HUES64 (cell line): ENCODE measurements at regions not wholly inside any gene's neighbourhood (a gene's known extent, or its start where the extent isn't known, plus 50 kb on each side); places are given as distances from the start of the nearest gene placed in this dataset.
"Not testable (repeated sequence)": the region's sequence is repeated elsewhere in the genome, so short reads cannot be mapped to it uniquely, and the experiment has no call there.

Experiments used
- H3K27ac ChIP-seq: 2 replicates; pipeline ENCODE4 v1.7.0; 2013; ENCODE audit warnings: low read depth, low read length, inconsistent platforms
- H3K27me3 ChIP-seq: 2 replicates; pipeline ENCODE4 v1.6.1; 2013; ENCODE audit warnings: mild to moderate bottlenecking, low read length; ENCODE audit not compliant: insufficient read depth
- H3K36me3 ChIP-seq: 2 replicates; pipeline ENCODE4 v1.6.1; 2013; ENCODE audit warnings: mild to moderate bottlenecking, low read length; ENCODE audit not compliant: insufficient read depth
- H3K4me1 ChIP-seq: 2 replicates; pipeline ENCODE4 v1.6.1; 2013; ENCODE audit warnings: mild to moderate bottlenecking, low read length, moderate library complexity; ENCODE audit not compliant: insufficient read depth
- H3K4me3 ChIP-seq: 2 replicates; pipeline ENCODE4 v1.5.1; 2013; ENCODE audit warnings: mild to moderate bottlenecking, low read length, moderate library complexity
- H3K9ac ChIP-seq: 2 replicates; pipeline ENCODE4 v1.6.1; 2013; ENCODE audit warnings: mild to moderate bottlenecking, low read depth, low read length
- H3K9me3 ChIP-seq: 2 replicates; pipeline ENCODE4 v1.6.1; 2013; ENCODE audit warnings: low read depth, low read length; ENCODE audit not compliant: insufficient read depth
- WGBS: fragments of 150-250, 120-280 bp; methylation state at CpG from one replicate; pipeline ENCODE4 v1.1.7; 2013; ENCODE audit warnings: missing lambda C conversion rate; 5-methylcytosine and 5-hydroxymethylcytosine counted together

DNA sequence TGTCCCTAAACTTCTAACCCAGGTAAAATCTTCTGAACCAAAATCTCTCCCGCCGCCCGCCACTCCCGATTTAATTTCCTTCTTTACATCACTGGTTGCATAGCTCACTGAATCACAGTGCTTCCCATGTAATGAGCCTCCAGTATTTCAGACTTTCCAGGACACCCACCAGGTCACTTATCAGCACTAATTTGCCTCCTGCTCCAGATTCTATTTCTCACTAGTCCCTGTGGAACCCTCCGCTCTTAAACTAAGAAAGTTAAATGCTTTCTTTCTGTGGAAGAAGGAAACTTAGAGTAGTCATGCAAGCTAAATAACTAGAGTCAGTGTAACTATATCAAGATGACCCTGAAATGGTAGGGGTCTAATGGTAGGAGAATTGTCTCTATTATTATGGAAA, 106.6 kb upstream of the OPCML start:
- WGBS, result 96% methylated on average over 5 of the region's 5 CpGs
- no peak overlapping the region for H3K9ac ChIP-seq
- no peak overlapping the region for H3K4me3 ChIP-seq
- no peaks in the 10 kb centered on the region for H3K9me3 ChIP-seq
- H3K4me1 ChIP-seq, result peaks cover 20% of the 10 kb centered on the region
- H3K27ac ChIP-seq, result no peak overlapping the region
- no peaks in the 10 kb centered on the region for H3K36me3 ChIP-seq
- no peaks in the 10 kb centered on the region for H3K27me3 ChIP-seq

DNA sequence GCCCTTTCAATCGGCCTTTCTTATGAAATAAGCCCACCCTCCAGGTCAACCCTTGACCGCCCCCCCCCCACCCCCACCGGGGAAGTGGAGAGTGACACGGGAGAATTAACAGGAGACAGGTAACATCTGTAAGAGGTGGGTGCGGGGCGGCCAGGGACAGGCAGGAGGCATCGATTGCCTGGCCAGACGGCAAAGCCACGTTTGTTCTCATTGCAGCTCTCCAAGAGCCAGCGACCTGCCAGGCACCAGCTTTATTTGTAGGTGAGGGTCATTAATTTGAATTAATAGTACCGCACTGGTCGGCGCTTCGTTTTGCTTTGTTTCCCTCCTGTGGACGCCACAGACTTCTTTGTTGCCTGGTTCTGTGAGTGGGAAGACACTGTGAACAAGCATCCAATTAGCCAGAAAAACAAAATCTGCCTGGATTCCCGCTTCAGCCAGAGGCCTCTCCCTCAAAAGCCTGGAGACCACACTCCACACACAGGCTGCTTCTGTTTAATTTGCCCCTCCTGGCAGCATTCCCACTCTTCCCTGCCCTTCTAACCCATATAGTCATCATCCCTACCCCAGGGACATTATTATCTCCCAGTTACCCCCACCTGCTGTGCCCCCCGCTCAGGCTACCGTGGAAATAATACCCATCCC, 104.5 kb upstream of the OPCML start:
- Histone ChIP-seq H3K9ac (no peak overlapping the region), H3K27ac (no peak overlapping the region), H3K36me3 (no peaks in the 10 kb centered on the region), H3K4me3 (no peak overlapping the region), H3K27me3 (no peaks in the 10 kb centered on the region), H3K9me3 (no peaks in the 10 kb centered on the region), H3K4me1 (peaks cover 20% of the 10 kb centered on the region)
- 59% methylated on average over 17 of the region's 18 CpGs for WGBS

DNA sequence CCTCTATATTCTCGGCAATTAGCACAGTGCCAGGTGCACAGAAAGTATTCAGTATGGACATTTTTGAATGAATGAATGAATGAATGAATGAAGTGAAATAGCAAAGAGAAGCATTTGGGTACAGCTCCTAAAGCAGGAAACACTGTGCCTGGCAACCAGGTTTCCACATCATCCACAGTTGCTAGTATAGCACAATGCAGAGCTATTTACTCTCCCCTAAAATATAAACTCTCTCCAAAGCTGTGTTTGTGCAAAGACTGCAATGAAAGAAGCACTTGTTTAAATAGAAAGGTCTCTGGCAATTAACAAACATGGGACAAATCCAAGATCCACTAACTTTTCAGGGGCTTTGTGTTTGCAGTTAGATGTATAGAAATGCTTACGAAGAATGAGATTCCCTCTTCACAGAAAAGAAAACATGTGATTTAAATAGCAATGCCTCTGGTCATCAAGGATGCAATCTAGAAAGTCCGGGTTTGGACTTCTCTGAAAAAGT, 103.0 kb upstream of the OPCML start:
- WGBS, result 64% methylated on average over 2 of the region's 3 CpGs
- no peak overlapping the region for H3K9ac ChIP-seq
- peaks cover 20% of the 10 kb centered on the region for H3K4me1 ChIP-seq
- no peak overlapping the region for H3K4me3 ChIP-seq
- H3K36me3 ChIP-seq, result no peaks in the 10 kb centered on the region
- H3K9me3 ChIP-seq, result no peaks in the 10 kb centered on the region
- no peaks in the 10 kb centered on the region for H3K27me3 ChIP-seq
- no peak overlapping the region for H3K27ac ChIP-seq

GRCh38 chr11:133628371-133628770, 96.1 kb upstream of the OPCML start:
- not testable (repeated sequence) for H3K9ac ChIP-seq, H3K9me3 ChIP-seq, H3K4me3 ChIP-seq, H3K36me3 ChIP-seq, H3K27me3 ChIP-seq, H3K27ac ChIP-seq, H3K4me1 ChIP-seq
- 51% methylated on average over 11 of the region's 11 CpGs for WGBS

- WGBS, result 85% methylated on average over 6 of the region's 6 CpGs
- no peak overlapping the region for H3K9ac ChIP-seq
- H3K27ac ChIP-seq, result no peak overlapping the region
- H3K27me3 ChIP-seq, result no peaks in the 10 kb centered on the region
- no peaks in the 10 kb centered on the region for H3K9me3 ChIP-seq
- H3K4me3 ChIP-seq, result no peak overlapping the region
- peaks cover 5% of the 10 kb centered on the region; the same call in 1 of the 2 replicates for H3K4me1 ChIP-seq
- H3K36me3 ChIP-seq, result no peaks in the 10 kb centered on the region
Observed at GRCh38 chr11:133621611-133622010, 89.3 kb upstream of the OPCML start.

- Histone ChIP-seq H3K27me3 (no peaks in the 10 kb centered on the region), H3K4me1 (peaks cover 5% of the 10 kb centered on the region; the same call in 1 of the 2 replicates), H3K9me3 (peaks cover 6% of the 10 kb centered on the region; the same call in 1 of the 2 replicates), H3K9ac (no peak overlapping the region), H3K36me3 (no peaks in the 10 kb centered on the region), H3K4me3 (no peak overlapping the region), H3K27ac (no peak overlapping the region)
- 100% methylated on average over 1 of the region's 2 CpGs for WGBS
Observed at GRCh38 chr11:133619973-133620372, 87.7 kb upstream of the OPCML start.

- peaks cover 6% of the 10 kb centered on the region; the same call in 1 of the 2 replicates for H3K9me3 ChIP-seq
- H3K4me3 ChIP-seq, result no peak overlapping the region
- WGBS, result 54% methylated on average over 2 of the region's 2 CpGs
- no peaks in the 10 kb centered on the region for H3K27me3 ChIP-seq
- H3K4me1 ChIP-seq, result peaks cover 5% of the 10 kb centered on the region; the same call in 1 of the 2 replicates
- no peaks in the 10 kb centered on the region for H3K36me3 ChIP-seq
- no peak overlapping the region for H3K27ac ChIP-seq
- no peak overlapping the region for H3K9ac ChIP-seq
Observed at GRCh38 chr11:133619397-133619796, 87.1 kb upstream of the OPCML start.

GRCh38 chr11:133618544-133618943, 86.2 kb upstream of the OPCML start:
- Histone ChIP-seq H3K4me1 (peaks cover 5% of the 10 kb centered on the region; the same call in 1 of the 2 replicates), H3K4me3 (no peak overlapping the region), H3K27ac (no peak overlapping the region), H3K9me3 (peaks cover 6% of the 10 kb centered on the region; the same call in 1 of the 2 replicates), H3K36me3 (no peaks in the 10 kb centered on the region), H3K9ac (no peak overlapping the region), H3K27me3 (no peaks in the 10 kb centered on the region)
- WGBS, result 88% methylated on average over 9 of the region's 9 CpGs

GRCh38 chr11:133608496-133608895, 76.2 kb upstream of the OPCML start:
- Histone ChIP-seq H3K4me1 (no peaks in the 10 kb centered on the region), H3K9me3 (peaks cover 10% of the 10 kb centered on the region; the same call in 1 of the 2 replicates), H3K4me3 (no peak overlapping the region), H3K36me3 (no peaks in the 10 kb centered on the region), H3K27me3 (no peaks in the 10 kb centered on the region), H3K9ac (no peak overlapping the region), H3K27ac (no peak overlapping the region)
- WGBS, result 97% methylated on average over 2 of the region's 2 CpGs

- H3K27ac ChIP-seq, result no peak overlapping the region
- no peak overlapping the region for H3K4me3 ChIP-seq
- H3K4me1 ChIP-seq, result no peaks in the 10 kb centered on the region
- peaks cover 10% of the 10 kb centered on the region; the same call in 1 of the 2 replicates for H3K9me3 ChIP-seq
- WGBS, result 82% methylated on average over 3 of the region's 3 CpGs
- no peak overlapping the region for H3K9ac ChIP-seq
- no peaks in the 10 kb centered on the region for H3K27me3 ChIP-seq
- no peaks in the 10 kb centered on the region for H3K36me3 ChIP-seq
Observed at GRCh38 chr11:133606124-133606523, 73.8 kb upstream of the OPCML start.

DNA sequence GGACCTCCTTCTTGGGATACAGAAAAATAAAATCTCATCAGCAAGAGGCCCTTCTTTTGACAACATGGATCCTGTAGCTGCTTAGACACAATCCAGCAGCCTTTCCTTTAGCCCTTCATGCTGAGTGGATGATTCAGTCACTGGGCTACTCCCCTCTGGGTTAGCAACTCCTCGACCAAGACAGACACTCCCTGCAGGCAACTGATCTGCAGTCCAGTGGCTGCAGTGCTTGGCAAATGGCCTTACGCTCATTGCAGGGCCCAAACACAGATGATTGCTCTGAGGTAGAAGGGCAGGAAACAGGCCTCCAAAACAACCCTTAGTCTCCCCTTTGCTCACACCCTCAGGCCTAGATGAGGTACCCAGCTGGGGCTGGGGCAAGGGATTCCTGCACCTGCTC, 73.2 kb upstream of the OPCML start:
- 80% methylated on average over 2 of the region's 2 CpGs for WGBS
- Histone ChIP-seq H3K9ac (no peak overlapping the region), H3K4me3 (no peak overlapping the region), H3K27ac (no peak overlapping the region), H3K9me3 (peaks cover 7% of the 10 kb centered on the region; the same call in 1 of the 2 replicates), H3K4me1 (no peaks in the 10 kb centered on the region), H3K27me3 (no peaks in the 10 kb centered on the region), H3K36me3 (no peaks in the 10 kb centered on the region)
